ENCODE measurements at regions not wholly inside any gene's neighbourhood (a gene's known extent, or its start where the extent isn't known, plus 50 kb on each side); places are given as distances from the start of the nearest gene placed in this dataset.

DNA sequence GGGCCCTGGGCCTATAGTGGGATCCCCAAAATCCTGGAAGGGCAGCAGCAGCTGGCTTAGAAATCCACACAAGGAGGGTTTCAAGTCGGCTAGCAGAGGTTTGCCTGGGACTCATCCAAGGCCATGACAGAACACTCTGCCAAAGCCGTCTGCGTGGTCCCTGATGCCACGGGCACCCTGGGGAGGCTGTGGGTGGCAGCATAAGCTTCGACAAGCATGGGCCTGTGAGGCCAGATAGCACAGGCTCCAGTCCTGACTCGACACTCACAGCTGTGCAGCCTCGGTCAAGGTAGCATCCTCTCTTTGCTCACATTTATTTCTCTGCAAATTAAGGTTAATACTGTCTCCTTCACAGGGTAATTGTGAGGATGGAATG, 138.3 kb downstream of the JCAD start:
- Histone ChIP-seq H3K27me3 (ENCODE audit: insufficient read depth, low read length) (no peaks in the 10 kb centered on the region), H3K4me1 (ENCODE audit: insufficient read depth, low read length) (peaks cover 8% of the 10 kb centered on the region), H2AFZ (ENCODE audit: low read depth, low read length) (no peak overlapping the region), H3K36me3 (ENCODE audit: insufficient read depth, low read length) (no peaks in the 10 kb centered on the region), H3K4me3 (ENCODE audit: low read length) (no peak overlapping the region), H3K9me3 (ENCODE audit: low read length) (no peaks in the 10 kb centered on the region)

DNA sequence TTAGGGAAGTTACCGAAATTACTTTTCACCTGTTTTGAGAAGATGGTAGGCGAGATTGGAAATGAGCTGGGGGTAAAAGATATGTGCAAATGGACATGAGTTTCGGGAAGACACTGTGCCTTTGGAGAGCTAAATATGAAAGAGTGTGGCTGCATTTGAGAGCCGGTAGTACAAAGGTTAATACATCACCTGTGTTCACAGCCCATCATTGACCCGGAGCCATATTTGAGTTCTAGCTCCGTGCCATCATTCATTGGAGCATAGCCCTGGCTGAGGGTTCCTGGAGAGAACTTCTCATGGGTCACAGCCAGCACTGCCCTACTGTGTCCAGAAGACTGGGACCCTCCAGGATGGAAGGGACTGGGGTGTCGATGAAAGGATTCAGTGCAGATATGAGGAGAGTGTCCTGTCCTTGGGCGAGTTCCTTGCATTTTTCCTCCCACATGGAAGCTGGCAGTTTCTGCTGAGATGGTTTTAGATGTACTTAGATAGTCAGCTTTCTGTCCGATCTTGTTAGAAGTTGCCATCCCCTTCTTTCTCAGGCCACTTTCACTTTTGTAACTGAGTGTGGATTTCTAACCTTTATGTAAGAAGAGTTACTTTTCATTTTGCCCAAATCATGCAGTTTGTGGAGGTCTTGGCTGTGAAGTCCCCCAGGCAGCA, 138.8 kb downstream of the JCAD start:
- Histone ChIP-seq H3K4me3 (ENCODE audit: low read length) (no peak overlapping the region), H3K4me1 (ENCODE audit: insufficient read depth, low read length) (peaks cover 3% of the 10 kb centered on the region), H3K27me3 (ENCODE audit: insufficient read depth, low read length) (no peaks in the 10 kb centered on the region), H2AFZ (ENCODE audit: low read depth, low read length) (no peak overlapping the region), H3K9me3 (ENCODE audit: low read length) (no peaks in the 10 kb centered on the region), H3K36me3 (ENCODE audit: insufficient read depth, low read length) (no peaks in the 10 kb centered on the region)

DNA sequence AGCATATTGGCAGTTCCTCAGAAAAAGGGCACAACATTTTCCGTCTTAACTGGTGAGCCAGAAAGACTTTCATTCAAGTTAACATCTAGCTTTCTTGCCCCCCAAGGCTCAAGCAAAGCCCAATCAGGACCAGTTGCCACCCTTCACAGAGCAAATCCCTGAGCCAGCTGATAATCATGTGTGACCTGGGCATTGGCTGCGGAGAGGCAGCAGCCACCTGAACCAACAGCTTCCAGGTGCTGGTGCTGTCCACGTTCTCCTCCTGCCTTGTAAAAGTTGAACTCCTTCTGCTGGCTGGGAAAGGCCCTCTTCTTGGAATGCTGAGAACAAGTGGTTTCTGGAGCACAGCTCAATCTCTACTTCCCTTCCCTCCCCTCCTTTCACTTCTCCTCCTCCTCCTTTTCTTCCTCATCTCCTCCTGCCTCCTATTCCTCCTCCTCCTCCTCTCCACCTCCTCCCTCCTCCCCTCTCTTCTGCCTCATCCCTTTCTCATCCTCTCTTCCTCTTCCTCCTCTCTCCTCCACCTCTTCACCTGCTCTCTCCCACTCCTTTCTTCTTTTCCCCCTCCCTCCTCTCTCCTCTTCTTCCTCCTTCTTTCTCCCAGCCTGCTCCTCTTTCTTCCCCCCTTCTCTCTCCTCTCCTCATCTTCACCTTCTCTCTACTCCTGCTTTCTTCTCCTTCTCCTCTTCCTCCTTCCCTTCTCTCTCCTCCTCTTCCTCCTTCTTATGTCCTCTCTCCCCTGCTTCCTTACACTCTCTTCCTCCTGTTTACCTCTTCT, 140.6 kb downstream of the JCAD start:
- Histone ChIP-seq H3K9me3 (ENCODE audit: low read length) (no peaks in the 10 kb centered on the region), H3K27me3 (ENCODE audit: insufficient read depth, low read length) (no peaks in the 10 kb centered on the region), H2AFZ (ENCODE audit: low read depth, low read length) (no peak overlapping the region)

DNA sequence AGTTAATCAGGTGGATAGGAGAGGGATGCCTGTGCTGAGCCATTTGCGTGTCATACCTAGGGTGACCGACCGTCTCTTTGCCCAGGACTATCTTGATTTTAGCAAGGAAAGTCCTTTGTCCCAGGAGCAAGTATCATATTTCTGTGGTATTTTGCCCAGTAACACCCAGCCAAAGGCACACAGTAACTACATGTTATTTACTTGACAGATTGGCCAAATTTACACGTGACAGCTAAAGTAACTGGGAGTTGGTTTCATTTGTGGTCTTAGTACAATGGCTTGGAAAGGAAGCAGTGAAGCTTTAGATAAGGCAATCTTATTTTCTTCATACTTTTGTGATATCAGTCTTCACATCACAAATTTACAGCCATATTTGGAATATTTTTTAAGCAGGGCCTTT, 142.1 kb downstream of the JCAD start:
- Histone ChIP-seq H3K4me3 (ENCODE audit: low read length) (no peak overlapping the region), H3K36me3 (ENCODE audit: insufficient read depth, low read length) (no peaks in the 10 kb centered on the region), H3K4me1 (ENCODE audit: insufficient read depth, low read length) (peaks cover 1% of the 10 kb centered on the region), H3K9me3 (ENCODE audit: low read length) (no peaks in the 10 kb centered on the region), H3K27me3 (ENCODE audit: insufficient read depth, low read length) (no peaks in the 10 kb centered on the region), H2AFZ (ENCODE audit: low read depth, low read length) (no peak overlapping the region)

More for the DNA sequence above, 140.6 kb downstream of the JCAD start:
- H3K36me3 ChIP-seq (ENCODE audit: insufficient read depth, low read length): no peaks in the 10 kb centered on the region
- peaks cover 3% of the 10 kb centered on the region for H3K4me1 ChIP-seq (ENCODE audit: insufficient read depth, low read length)
- H3K4me3 ChIP-seq (ENCODE audit: low read length): no peak overlapping the region

DNA sequence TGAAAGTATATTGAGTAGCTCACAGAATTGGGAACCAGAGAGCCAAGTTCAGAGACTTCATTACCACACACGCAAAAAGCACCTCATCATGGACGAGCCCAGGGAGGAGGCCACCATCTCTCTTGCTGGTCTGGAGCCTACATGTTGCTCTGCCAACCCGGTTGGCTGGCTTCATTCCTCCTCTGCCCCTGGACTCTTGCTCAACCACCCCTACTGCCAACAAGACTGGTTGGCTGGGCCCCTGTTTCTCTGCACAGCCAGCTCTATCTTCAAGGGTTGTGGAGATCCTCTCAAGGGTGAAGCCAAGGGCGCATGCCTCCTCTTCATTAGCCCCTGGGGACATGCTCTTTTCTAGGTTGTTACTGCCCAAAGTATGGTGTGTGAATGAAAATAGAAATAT, 142.7 kb downstream of the JCAD start:
- no peak overlapping the region for H2AFZ ChIP-seq (ENCODE audit: low read depth, low read length)
- no peaks in the 10 kb centered on the region for H3K9me3 ChIP-seq (ENCODE audit: low read length)
- H3K4me3 ChIP-seq (ENCODE audit: low read length): no peak overlapping the region
- H3K27me3 ChIP-seq (ENCODE audit: insufficient read depth, low read length): no peaks in the 10 kb centered on the region
- H3K4me1 ChIP-seq (ENCODE audit: insufficient read depth, low read length): no peaks in the 10 kb centered on the region
- no peaks in the 10 kb centered on the region for H3K36me3 ChIP-seq (ENCODE audit: insufficient read depth, low read length)

DNA sequence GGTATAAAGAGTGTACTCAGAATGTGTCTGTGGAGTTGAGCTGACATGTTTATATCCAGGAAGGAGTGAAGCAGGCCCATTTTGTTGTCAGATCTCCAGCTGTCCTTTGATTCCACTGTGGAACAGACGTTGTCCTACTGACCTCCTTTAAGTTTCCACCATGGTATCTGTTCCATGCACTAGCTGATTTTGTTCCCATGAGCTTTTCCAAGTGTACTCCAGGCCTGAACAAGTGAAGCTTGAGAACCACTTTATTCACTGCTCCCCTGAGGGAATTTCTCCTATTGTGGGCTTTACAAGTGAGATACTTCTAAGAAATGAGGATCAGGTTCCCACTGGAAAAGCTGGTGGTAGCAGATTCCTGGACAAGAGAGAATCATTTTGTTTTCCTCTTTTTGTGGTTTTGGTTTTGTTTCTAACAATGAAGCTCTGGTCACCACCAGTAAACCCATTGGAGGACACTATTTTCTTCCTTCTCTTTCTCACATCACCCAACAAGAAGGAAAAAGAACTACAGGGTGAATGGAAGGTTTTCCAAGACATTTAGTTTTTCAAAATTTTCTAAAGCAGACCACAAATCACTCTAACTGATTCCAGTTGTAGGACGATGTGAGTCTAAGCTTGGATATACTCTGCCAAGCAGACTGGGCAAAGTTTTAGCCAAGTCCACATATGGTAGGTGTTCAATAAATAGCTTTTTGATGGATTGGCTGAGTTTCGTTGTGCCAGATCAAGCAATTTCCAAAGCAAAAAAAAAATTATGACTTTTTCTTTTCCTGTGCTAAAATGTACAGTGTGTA, 144.2 kb downstream of the JCAD start:
- Histone ChIP-seq H3K4me3 (ENCODE audit: low read length) (no peak overlapping the region), H3K9me3 (ENCODE audit: low read length) (no peaks in the 10 kb centered on the region), H3K36me3 (ENCODE audit: insufficient read depth, low read length) (no peaks in the 10 kb centered on the region), H2AFZ (ENCODE audit: low read depth, low read length) (no peak overlapping the region), H3K4me1 (ENCODE audit: insufficient read depth, low read length) (no peaks in the 10 kb centered on the region), H3K27me3 (ENCODE audit: insufficient read depth, low read length) (no peaks in the 10 kb centered on the region)

DNA sequence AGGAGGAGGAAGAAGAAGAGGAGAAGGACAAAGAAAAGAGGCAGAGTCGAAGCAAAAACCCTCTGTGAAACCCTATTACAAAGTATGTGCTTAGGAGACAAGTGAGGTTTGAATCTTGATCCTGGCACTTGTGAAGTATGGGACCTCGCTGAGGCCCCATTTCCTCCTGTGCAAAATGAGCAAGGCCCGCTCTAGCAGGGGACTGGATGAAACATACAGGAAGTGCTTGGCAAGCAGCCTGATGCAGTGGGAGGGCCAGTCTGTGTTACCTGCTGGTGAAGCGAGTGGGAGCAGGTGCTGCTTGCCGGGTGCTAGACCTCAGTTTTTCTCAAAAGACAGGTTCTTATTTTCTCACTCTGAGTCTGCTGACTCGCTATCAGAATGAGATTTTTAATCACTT, 150.4 kb downstream of the JCAD start:
- Histone ChIP-seq H3K36me3 (ENCODE audit: insufficient read depth, low read length) (no peaks in the 10 kb centered on the region), H3K9me3 (ENCODE audit: low read length) (no peaks in the 10 kb centered on the region), H3K27me3 (ENCODE audit: insufficient read depth, low read length) (no peaks in the 10 kb centered on the region), H2AFZ (ENCODE audit: low read depth, low read length) (no peak overlapping the region), H3K4me1 (ENCODE audit: insufficient read depth, low read length) (no peaks in the 10 kb centered on the region), H3K4me3 (ENCODE audit: low read length) (no peak overlapping the region)

DNA sequence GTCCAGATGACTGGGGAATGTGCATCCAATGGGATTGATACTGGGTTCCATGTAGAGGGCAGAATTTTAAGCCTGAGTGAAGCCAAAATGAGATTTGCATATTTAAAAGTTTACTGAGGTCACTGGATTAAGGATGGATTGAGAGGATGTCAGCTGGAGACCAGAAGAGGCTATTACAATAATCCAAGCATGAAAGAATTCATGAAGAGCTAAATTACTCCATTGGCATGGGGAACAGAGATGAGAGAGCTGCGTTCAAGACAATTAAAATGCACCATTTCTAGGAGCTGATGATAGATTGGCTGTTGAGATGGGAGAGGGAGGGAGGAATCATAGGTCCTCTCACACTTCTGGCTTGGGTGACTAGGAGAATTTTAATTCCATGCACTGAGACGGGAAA, 158.5 kb downstream of the JCAD start:
- Histone ChIP-seq H3K36me3 (ENCODE audit: insufficient read depth, low read length) (no peaks in the 10 kb centered on the region), H3K4me3 (ENCODE audit: low read length) (no peak overlapping the region), H2AFZ (ENCODE audit: low read depth, low read length) (no peak overlapping the region), H3K4me1 (ENCODE audit: insufficient read depth, low read length) (no peaks in the 10 kb centered on the region), H3K27me3 (ENCODE audit: insufficient read depth, low read length) (no peaks in the 10 kb centered on the region), H3K9me3 (ENCODE audit: low read length) (no peaks in the 10 kb centered on the region)

DNA sequence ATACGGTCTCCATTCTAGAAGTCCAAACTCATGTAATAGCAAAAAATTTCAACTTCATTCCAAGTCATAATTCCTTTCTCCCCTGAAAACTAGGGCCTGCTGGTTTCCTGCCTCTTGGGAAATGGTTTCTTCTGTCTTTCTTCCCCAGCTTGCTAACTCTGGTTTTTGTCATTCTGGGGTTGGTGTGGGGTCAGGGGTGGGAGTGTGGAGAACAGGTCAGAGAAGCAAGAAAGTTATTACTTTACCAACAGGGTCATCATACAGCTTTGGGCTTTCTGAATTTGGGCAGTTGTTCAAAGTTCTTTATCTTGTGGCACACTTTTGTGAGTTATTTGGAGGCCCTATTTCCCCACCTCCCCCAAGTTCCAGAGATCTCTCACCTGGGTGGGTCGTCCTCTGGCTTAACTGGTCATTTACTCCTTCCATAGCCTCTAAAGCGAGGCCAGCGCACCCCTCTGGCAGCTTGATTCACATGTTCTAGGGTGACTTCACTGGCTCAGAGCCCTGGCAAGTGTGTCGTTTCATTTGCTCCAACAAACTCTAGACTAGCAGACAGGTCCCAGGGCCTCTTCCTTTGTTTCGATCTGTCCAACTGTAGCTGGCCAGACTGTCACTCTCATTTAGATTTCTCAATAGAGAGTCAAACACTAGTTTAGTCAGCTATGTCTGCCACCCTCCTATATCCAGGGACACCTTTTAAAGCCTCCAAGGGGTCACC, 161.2 kb downstream of the JCAD start:
- Histone ChIP-seq H2AFZ (ENCODE audit: low read depth, low read length) (no peak overlapping the region), H3K4me1 (ENCODE audit: insufficient read depth, low read length) (peaks cover 5% of the 10 kb centered on the region), H3K9me3 (ENCODE audit: low read length) (no peaks in the 10 kb centered on the region), H3K4me3 (ENCODE audit: low read length) (no peak overlapping the region), H3K36me3 (ENCODE audit: insufficient read depth, low read length) (no peaks in the 10 kb centered on the region), H3K27me3 (ENCODE audit: insufficient read depth, low read length) (no peaks in the 10 kb centered on the region)

DNA sequence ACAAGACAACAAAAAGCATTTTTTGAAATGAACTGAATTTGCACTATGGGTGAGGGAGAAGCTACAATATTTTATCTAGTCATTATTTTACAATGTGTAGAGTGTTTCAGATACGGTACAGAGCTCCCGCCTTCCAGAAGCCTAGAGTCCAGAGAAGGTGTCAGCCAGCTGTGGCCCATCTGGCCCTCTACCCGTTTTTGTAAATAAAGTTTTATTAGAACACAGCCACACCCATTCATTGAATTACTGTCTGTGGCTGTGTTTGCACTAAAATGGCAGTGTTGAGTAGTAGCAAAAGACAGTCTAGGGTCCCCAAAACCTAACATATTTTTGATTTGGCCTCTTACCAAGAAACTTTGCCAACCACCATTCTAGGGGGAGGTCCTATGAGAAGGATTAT, 162.0 kb downstream of the JCAD start:
- H3K4me3 ChIP-seq (ENCODE audit: low read length): no peak overlapping the region

DNA sequence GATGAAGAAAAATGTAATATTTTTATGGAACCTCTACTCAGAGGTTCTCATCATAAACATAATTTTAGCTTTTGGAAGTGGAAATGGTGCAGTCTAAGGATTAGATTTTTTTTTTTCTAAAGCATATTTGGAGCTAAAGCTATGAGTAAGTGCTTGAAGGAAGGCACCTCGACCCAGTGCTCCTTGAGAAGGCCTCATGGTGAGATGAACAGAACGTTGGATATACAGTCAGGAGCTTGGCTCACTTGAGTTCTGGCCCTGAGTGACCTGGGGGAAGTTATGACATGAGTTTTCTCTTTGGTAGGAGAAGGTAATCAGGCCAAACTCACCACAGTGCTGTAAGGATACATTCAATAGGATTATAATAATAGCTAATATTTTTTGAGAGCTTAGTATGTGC, 163.3 kb downstream of the JCAD start:
- no peak overlapping the region for H3K4me3 ChIP-seq (ENCODE audit: low read length)
- no peaks in the 10 kb centered on the region for H3K36me3 ChIP-seq (ENCODE audit: insufficient read depth, low read length)
- H3K9me3 ChIP-seq (ENCODE audit: low read length): no peaks in the 10 kb centered on the region
- H3K27me3 ChIP-seq (ENCODE audit: insufficient read depth, low read length): no peaks in the 10 kb centered on the region
- no peak overlapping the region for H2AFZ ChIP-seq (ENCODE audit: low read depth, low read length)
- peaks cover 5% of the 10 kb centered on the region for H3K4me1 ChIP-seq (ENCODE audit: insufficient read depth, low read length)

More for the DNA sequence above, 162.0 kb downstream of the JCAD start:
- H2AFZ ChIP-seq (ENCODE audit: low read depth, low read length): no peak overlapping the region
- H3K9me3 ChIP-seq (ENCODE audit: low read length): no peaks in the 10 kb centered on the region
- H3K36me3 ChIP-seq (ENCODE audit: insufficient read depth, low read length): no peaks in the 10 kb centered on the region
- H3K27me3 ChIP-seq (ENCODE audit: insufficient read depth, low read length): no peaks in the 10 kb centered on the region
- H3K4me1 ChIP-seq (ENCODE audit: insufficient read depth, low read length): peaks cover 5% of the 10 kb centered on the region

DNA sequence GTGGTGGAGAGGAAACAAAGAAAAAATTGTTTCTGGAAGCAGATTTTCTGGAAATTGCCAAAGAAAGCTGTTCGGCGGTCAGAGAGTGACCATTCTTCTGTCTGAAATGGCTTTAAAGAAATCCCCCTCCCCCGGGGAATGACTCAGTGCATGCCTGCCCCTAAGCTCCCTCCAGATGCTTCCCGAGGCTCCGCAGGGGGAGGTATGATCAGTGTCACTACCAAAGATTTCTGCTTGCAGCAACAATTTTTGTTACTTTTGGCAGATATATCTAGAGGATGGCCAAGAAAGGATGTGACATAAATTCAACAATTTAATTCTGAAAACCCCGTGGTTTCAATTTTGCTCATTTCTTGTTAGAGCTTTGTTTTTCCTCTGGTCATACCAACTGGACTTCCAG, 163.9 kb downstream of the JCAD start:
- Histone ChIP-seq H3K27me3 (ENCODE audit: insufficient read depth, low read length) (no peaks in the 10 kb centered on the region), H2AFZ (ENCODE audit: low read depth, low read length) (peak overlapping the region; percentile 10), H3K36me3 (ENCODE audit: insufficient read depth, low read length) (no peaks in the 10 kb centered on the region), H3K9me3 (ENCODE audit: low read length) (no peaks in the 10 kb centered on the region), H3K4me3 (ENCODE audit: low read length) (no peak overlapping the region), H3K4me1 (ENCODE audit: insufficient read depth, low read length) (peaks cover 5% of the 10 kb centered on the region)

DNA sequence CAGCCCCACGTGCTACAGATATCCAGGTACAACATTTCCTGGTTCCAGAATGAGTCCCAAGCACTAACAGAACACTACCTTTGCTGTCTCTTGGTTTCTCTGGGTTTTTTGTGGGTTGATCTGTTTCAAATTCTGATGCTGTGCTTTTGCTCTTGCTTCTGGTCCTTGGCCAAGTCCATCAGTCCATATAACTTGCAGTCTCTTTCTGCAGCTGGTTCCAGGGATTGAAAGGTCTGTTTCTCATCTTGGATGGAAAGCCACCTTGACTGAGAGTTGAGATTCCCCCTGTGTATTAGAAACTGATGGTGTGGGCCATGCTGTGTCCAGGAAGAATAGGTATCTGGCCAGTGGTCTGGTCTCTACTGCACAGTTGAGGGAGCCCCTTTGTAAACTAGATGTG, 171.1 kb downstream of the JCAD start:
- no peak overlapping the region for H3K4me3 ChIP-seq (ENCODE audit: low read length)
- H3K27me3 ChIP-seq (ENCODE audit: insufficient read depth, low read length): no peaks in the 10 kb centered on the region
- H2AFZ ChIP-seq (ENCODE audit: low read depth, low read length): no peak overlapping the region
- no peaks in the 10 kb centered on the region for H3K36me3 ChIP-seq (ENCODE audit: insufficient read depth, low read length)
- H3K9me3 ChIP-seq (ENCODE audit: low read length): peaks cover 2% of the 10 kb centered on the region
- H3K4me1 ChIP-seq (ENCODE audit: insufficient read depth, low read length): no peaks in the 10 kb centered on the region

All from neuron (in vitro differentiated cells).